MM.1S (cell line): ENCODE measurements at regions not wholly inside any gene's neighbourhood (a gene's known extent, or its start where the extent isn't known, plus 50 kb on each side); places are given as distances from the start of the nearest gene placed in this dataset.

Experiments
- EZH2 ChIP-seq: fragments of 300-600 bp; sonication (generic); optimal IDR thresholded peaks from 2 replicates; pipeline ENCODE3; 2017; ENCODE audit warnings: low read depth, mild to moderate bottlenecking, antibody characterized with exemption, low read length, mixed read lengths
- TF ChIP-seq, protein P1 (sequence below): fragments of 300-600 bp; sonication (generic); IDR thresholded peaks from 2 replicates; pipeline ENCODE4 v1.5.1; 2016; ENCODE audit warnings: antibody characterized with exemption, low read length, mixed read lengths

DNA sequence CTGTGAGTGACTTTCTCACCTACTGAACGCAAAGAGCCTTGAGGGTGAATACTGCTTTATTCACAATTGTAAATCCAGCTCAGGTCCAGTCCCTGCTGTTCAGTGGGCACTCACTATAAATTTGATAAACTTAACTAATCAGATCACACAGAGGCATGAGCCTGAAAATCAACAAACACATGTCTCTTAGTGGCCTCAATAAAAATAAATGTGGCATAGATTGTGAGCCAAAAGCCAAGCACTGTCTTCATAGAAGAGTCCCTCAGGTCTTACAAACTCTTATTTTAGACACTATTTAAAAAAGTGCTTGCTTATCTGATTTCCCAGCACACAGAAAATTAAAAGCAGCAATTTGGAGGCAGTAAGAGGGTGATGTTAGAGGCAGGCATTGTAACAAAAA, 957.7 kb downstream of the SLITRK5 start:
- TF ChIP-seq EZH2: no peak
- TF ChIP-seq, protein P1, sequence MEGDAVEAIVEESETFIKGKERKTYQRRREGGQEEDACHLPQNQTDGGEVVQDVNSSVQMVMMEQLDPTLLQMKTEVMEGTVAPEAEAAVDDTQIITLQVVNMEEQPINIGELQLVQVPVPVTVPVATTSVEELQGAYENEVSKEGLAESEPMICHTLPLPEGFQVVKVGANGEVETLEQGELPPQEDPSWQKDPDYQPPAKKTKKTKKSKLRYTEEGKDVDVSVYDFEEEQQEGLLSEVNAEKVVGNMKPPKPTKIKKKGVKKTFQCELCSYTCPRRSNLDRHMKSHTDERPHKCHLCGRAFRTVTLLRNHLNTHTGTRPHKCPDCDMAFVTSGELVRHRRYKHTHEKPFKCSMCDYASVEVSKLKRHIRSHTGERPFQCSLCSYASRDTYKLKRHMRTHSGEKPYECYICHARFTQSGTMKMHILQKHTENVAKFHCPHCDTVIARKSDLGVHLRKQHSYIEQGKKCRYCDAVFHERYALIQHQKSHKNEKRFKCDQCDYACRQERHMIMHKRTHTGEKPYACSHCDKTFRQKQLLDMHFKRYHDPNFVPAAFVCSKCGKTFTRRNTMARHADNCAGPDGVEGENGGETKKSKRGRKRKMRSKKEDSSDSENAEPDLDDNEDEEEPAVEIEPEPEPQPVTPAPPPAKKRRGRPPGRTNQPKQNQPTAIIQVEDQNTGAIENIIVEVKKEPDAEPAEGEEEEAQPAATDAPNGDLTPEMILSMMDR: no peak
